Activated CD4-positive, alpha-beta T cell treated with anti-CD3 and anti-CD28 coated beads, Interleukin-2, amount 50 U/mL, for 4 hours (primary cell): ENCODE measurements at regions not wholly inside any gene's neighbourhood (a gene's known extent, or its start where the extent isn't known, plus 50 kb on each side); places are given as distances from the start of the nearest gene placed in this dataset.
"Not testable (repeated sequence)": the region's sequence is repeated elsewhere in the genome, so short reads cannot be mapped to it uniquely, and the experiment has no call there.

Experiments
- DNase-seq, 2 experiments: peaks; one replicate each; pipeline ENCODE4 v3.0.0-alpha.2; 2020

DNA sequence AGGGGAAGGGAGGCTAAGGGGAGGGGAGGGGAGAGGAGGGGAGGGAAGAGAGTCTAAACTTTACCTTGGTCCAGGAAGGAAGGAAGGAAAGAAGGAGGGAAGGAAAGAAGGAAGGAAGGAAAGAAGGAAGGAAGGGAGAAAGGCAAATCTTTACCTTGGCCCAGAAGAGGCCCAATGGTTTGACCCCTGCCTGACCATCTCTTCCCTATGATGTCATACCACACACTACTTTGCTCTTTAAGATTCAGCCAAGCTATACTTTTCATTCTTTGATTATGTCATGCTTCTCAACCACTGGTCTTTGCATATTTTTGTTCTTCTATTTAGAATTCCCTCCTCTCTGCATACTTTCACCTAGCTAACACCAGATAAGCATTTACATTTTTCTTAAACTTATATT lies 1077.5 kb downstream of the PCDH9 start:
- no peak for DNase-seq

GRCh38 chr13:66144357-66144756 lies 1085.8 kb downstream of the PCDH9 start:
- DNase-seq, result not testable (repeated sequence)

DNA sequence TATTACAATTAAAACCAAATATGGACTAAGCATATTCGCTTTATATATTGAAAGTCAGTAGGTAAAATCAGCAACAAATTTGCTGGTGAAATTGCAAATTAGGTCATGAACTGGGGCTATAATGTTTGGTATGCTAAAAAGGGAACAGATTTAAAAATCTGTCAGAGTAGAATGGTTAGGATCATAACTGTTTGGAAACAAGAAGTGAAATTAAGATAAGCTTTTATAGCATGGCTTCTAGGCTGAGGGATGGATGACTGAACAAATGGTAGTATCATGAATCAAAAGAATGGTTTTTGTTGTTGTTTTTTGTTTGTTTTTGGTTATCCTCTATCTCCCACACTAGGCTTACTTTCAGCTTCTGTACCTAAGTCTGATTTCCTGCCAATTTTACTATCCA lies 1090.4 kb downstream of the PCDH9 start:
- no peak for DNase-seq

- DNase-seq, result no peak
Measured at GRCh38 chr13:66139250-66139649, 1090.9 kb downstream of the PCDH9 start.

DNA sequence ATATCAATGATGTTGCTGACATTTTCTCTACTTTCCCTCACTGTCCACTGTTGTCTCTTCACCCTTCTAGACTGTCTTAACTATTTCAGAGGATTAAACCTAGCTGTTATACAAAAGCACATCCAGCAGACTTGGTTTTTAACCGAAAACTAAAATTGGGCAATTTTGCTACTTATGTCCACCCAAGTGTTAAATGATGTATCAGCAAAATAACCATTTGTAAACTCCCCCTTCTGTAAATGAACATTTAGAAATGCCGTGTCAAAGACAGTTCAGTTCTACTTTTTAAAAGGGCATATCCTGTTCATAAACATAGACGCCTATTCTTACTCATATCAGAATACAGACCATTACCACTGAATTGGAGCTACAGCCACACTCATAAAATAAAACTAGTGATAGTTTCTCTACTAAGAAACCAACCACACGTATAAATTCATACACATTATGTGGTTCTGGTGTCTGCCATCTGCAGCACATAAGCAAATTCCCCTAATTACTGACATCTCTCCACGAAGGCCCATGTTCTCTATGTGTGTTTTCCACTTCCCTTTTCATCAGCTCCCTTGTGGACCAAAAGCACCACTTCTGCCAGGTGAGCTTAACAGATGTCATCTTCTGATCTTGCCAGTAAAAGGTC lies 1091.8 kb downstream of the PCDH9 start:
- no peak for DNase-seq

GRCh38 chr13:66137384-66137783 lies 1092.8 kb downstream of the PCDH9 start:
- no peak for DNase-seq

DNA sequence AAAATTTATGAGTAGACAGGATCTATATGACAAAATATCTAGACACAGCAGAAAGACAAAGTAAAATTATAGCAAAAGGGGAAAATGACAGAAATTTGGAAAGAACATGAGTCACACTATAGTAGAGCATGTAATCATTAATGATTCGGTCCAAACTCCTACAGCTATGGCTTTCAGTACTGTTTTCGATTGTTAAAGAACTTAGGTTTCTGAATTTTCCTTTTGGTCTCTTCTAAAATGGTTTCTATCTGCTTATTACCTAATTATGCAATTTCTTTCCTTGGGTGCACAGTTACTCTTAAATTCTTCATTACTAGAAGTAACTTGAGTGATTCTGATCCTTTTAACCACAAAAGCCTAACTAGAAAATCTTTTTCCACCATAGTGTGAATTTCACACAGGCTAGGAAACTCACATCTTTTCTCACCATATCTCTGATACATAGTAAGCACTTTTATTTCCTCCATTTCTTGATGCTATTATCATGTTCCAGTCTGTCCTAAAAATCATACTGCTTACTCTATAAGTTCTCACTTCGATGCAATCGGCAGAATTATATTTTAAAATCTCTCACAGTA lies 1101.4 kb downstream of the PCDH9 start:
- DNase-seq, result no peak

DNA sequence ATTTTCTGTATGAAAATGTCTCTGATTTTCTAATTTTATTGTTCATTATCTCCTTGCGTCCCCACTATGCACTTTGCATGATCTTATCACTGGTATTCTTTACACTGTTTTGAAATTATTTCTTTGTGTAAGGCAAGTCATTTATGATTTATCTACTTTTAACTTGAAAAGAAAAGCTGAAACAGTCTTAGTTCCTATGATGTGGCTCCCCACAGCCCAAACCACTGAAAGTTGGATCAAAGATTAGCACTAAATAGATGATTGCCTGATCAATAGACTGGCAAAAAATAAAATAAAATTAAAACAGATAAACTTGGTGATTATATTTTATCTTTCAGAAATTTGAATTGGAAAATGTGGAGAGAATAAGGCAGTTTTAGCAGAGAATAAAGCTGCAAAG lies 1101.9 kb downstream of the PCDH9 start:
- no peak for DNase-seq

GRCh38 chr13:66117563-66117962 lies 1112.6 kb downstream of the PCDH9 start:
- DNase-seq, result no peak

DNA sequence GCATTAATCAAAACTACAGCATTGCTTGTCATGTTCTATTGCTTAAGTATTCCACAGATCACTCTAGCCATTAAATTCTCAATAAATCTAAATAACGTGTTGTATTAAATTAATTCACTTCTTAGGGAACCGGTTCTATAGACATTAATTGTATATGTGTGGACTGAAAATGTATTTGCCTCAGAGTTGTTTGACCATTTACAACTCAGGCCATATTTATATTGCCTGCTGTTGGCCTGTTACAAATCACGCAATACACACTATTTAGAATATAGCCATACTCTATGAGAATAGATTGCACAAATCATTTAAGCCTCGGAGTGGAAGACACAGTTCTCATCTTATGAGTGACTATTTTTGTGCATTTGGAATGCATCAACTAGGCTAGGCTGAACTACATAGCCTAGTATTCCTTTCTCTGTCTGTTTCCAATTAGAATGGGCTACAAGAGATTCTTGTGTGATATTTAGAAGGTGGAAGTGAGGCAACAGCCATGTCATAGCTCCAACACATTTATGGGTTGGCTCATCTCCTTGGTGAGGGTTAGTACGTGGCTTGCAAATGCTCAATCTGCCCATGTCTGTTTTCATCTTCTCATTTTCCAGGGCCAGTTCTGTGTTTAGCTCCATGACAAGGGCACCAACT lies 1116.1 kb downstream of the PCDH9 start:
- DNase-seq, result no peak

GRCh38 chr13:66111628-66112027 lies 1118.5 kb downstream of the PCDH9 start:
- DNase-seq, result no peak

- DNase-seq, result no peak
Measured at GRCh38 chr13:66106246-66106645, 1123.9 kb downstream of the PCDH9 start.

- no peak for DNase-seq
Measured at GRCh38 chr13:66102864-66103263, 1127.3 kb downstream of the PCDH9 start.

DNA sequence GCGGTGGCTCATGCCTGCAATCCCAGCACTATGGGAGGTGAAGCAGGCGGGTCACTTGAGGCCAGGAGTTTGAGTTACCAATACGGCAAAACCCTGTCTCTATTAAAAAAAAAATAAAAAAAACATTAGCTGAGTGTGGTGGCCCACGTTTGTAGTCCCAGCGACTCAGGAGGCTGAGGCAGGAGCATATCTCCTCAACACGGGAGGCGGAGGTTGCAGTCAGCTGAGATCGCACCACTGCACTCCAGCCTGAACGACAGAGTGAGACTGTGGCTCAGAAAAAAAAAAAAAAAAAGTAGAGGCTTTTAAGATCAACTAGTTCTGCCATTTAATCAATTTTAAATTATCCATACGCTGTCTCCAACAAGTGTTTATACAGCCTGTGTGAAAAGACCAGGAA lies 1130.3 kb downstream of the PCDH9 start:
- no peak for DNase-seq

GRCh38 chr13:66098931-66099628 lies 1131.1 kb downstream of the PCDH9 start:
- no peak for DNase-seq

DNA sequence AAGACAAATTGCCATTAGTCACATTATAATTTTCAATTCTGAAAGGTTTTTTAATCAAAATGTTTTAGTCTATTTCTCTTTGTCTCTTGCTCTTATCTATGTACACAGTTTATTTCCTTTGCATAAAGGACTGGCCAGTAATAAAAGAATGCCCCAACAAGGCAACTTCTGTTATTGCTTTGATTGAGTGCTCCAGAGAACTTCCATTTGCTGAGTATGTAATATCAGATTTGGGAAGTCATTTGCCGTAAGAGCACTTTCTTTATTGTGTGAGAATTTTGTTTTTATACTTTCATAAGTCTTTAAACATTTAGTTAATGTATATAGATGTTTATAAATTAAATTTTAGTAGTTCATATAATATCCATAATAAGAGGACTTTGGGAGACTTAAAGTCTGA lies 1140.4 kb downstream of the PCDH9 start:
- DNase-seq, result no peak

- DNase-seq, result no peak
Measured at GRCh38 chr13:66087269-66087710, 1142.8 kb downstream of the PCDH9 start.

GRCh38 chr13:66077132-66077689 lies 1152.9 kb downstream of the PCDH9 start:
- DNase-seq, result no peak

DNA sequence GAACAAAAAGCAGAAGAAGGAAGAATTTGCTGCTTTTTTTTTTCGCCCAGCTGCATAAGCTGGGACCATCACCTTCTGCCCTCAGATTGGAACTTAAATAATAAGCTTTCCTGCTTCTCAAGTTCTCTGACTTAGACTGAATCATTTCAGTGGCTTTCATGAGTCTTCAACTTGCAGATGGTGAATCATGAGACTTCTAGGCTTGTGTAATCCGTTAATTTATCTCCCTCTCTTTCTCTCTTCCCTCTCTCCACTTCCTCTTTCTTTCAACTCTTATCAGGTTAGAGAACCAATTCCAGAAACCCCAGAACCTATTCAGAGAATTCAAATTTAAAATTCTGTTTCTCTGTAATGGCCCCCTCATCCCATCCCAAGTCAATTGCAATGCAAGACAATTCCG lies 1153.7 kb downstream of the PCDH9 start:
- no peak for DNase-seq

GRCh38 chr13:66074018-66074615 lies 1156.0 kb downstream of the PCDH9 start:
- DNase-seq, result no peak

DNA sequence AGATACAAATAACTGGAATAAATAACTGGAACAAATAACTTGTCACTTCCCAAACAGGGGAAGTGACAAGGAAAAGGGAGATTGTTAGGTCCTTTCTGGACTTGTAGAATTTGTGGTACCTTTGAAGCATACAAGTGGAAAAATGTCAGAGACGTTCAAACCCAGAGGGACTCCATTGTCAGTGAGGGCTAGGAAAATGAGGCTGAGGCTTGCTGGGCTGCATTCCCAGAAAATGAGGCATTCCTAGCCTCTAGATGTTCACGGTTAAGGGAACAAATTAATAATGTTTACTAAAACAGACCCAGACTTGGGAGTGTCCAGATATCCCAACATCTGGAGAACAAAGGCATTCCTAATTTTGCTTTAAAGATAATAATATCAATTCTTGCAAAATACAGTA lies 1158.0 kb downstream of the PCDH9 start:
- DNase-seq, result not testable (repeated sequence)

DNA sequence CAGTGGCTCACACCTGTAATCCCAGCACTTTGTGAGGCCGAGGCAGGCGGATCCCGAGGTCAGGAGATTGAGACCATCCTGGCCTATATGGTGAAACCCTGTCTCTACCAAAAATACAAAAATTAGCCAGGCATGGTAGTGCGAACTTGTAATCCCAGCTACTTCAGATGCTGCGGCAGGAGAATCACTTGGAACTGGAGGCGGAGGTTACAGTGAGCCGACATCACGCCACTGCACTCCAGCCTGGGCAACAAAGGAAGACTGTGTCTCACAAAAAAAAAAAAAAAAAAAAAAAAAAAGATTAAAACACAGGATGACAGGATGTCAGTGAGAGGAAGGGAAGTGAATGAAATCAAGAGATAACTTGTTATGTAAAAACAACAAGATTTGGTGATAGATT lies 1158.5 kb downstream of the PCDH9 start:
- DNase-seq, result no peak

- DNase-seq, result no peak
Measured at GRCh38 chr13:66071029-66071428, 1159.1 kb downstream of the PCDH9 start.
